ENCODE measurements at regions not wholly inside any gene's neighbourhood (a gene's known extent, or its start where the extent isn't known, plus 50 kb on each side); places are given as distances from the start of the nearest gene placed in this dataset.

- DNase-seq (ENCODE audit: low spot score) = no peak
Measured at GRCh38 chr18:6650747-6651146, 78.8 kb upstream of the ARHGAP28 start.

GRCh38 chr18:6652098-6652497 lies 77.4 kb upstream of the ARHGAP28 start:
- no peak for DNase-seq (ENCODE audit: low spot score)

GRCh38 chr18:6653880-6654279 lies 75.6 kb upstream of the ARHGAP28 start:
- DNase-seq (ENCODE audit: low spot score) = no peak

DNA sequence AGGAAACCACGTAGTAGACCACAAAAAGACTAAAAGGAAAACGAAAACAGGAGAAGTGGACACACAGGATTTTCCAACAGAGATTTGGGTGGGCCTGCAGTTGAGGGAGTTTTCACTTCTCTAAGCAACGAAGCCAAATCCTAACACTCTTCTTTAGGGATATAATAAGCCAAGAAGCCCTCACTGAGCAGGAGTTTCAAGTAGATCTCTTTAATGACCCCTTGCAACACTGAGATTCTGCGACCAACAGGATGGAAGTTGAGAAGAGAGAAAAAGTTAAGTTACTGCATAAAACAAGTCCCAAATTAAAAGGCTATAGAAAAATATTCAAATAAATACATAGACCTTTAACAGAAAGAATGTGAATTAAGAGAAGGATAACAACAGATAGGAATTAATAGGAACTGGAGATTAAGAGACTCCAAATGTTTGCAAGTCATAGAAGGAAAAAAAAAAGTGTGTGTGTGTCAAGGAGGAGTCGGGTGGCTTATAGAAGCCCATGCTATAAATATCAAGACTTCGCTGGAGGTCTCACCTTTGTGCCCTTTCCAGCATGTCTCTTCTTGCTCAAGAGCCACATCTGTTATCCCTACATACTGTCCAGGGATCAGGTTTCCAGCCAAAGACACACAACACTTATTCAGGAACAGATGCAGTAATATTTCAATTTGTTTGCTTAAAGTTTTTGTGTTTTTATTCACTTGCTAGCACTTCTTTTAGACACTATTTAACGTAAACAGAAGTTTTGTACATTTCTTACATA lies 69.4 kb upstream of the ARHGAP28 start:
- no peak for DNase-seq (ENCODE audit: low spot score)

- DNase-seq (ENCODE audit: low spot score) = no peak
Measured at GRCh38 chr18:6661692-6662415, 67.7 kb upstream of the ARHGAP28 start.

GRCh38 chr18:6666012-6666685 lies 63.4 kb upstream of the ARHGAP28 start:
- DNase-seq (ENCODE audit: low spot score) = no peak

DNA sequence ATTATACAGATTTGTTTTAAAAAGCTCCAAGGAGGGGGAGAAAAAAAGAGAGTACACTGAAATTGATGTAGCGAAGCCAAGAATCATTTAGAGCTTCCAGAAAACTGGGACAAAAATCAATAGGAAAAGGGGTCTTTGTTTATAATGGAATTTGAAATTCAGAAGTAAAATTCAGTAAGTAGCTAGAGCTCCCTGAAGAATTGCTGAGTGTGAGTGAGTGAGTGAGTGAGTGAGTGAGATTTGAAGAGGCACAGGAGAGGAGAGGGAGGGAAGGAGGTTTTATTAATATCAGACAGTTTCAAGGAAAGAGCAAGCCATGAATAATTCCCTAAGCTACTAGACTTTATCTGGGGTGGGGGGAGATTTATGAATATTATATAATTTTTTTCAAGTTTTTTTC lies 60.7 kb upstream of the ARHGAP28 start:
- no peak for DNase-seq (ENCODE audit: low spot score)

- DNase-seq (ENCODE audit: low spot score) = no peak
Measured at GRCh38 chr18:6672821-6673308, 56.7 kb upstream of the ARHGAP28 start.

GRCh38 chr18:6677086-6677485 lies 52.4 kb upstream of the ARHGAP28 start:
- no peak for DNase-seq (ENCODE audit: low spot score)

DNA sequence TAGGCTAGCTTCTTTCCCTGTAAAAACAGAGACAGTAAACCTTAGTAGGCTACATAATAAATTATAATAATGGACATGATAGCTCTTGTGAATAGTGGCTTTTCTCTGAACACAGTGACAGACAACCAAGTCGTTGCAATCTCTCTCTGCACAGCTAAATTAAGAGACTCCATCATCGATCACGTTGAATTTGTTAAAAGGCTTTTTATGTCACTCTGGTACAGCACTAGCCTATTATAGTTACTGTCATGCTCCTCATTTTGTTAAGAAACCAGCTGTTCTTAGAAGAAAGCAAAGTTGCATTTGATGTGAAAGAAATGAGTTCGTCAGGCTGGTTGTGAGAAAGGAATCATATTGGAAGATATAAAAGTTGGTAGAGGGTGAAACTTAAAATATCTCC lies 50.3 kb upstream of the ARHGAP28 start:
- no peak for DNase-seq (ENCODE audit: low spot score)
